GM18909 (cell line): ENCODE measurements at regions not wholly inside any gene's neighbourhood (a gene's known extent, or its start where the extent isn't known, plus 50 kb on each side); places are given as distances from the start of the nearest gene placed in this dataset.
"Not testable (repeated sequence)": the region's sequence is repeated elsewhere in the genome, so short reads cannot be mapped to it uniquely, and the experiment has no call there.

ENCODE experiments used
- ATAC-seq: cut with Tn5 transposase; IDR thresholded peaks from one replicate; pipeline ENCODE4 v1.9.1; 2021; ENCODE audit warnings: mild to moderate bottlenecking; ENCODE audit not compliant: unreplicated experiment, poor library complexity

DNA sequence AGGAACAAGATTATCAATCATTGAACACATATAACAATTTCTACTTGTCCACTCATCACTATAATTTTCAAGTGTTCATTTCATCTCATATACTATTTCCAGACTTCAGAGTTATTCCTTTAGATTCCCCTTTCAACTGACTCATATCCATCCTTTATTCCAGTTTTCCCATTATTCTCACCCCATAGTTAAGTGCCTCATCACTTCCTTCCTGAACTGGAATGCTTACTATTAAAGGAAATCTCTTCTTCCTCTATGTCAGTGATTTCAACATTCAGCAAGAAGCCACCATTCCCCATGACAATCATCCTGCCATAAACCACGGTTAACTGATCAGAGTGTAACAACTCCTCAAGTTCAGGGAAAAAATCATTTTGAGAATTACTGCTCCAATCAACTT lies 198.9 kb downstream of the FBXO8 start:
- no peak for ATAC-seq

DNA sequence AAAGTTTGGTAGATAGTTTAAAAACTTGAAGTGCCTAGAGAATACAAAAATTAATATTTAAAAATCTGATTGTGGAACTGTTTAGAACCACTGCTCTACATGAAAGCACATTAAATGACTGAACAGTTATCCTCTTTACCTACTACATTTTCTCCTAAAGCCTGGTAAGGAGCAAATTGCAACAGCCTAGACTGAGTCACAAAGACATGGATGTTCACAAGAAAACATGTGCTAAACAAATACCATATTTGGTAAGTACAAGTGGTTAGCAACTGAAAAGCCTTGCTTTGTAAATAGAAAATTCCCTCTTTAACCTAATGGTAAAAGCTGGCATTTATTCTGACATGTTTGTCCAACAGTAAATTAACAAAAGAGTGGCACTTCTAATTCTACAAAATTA lies 203.1 kb downstream of the FBXO8 start:
- no peak for ATAC-seq

DNA sequence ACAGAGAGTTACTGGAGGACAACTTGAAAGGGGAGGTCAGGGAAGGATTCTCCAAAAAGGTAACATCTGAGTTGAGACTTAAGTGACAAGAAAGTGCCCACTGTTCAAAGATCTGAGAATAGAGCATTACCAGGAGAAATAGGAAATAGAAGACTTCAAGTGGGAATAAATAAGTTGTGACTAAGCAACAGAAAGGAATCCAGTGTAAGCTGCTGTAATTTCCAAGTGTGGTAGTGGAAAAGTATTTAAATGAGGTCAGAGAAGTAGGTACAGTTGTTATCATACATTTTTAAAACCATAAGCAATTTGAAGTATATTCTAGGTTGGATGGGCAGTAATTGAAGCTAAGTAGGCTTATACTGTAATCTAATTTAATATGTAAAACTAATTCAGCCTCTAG lies 211.9 kb downstream of the FBXO8 start:
- ATAC-seq = no peak

DNA sequence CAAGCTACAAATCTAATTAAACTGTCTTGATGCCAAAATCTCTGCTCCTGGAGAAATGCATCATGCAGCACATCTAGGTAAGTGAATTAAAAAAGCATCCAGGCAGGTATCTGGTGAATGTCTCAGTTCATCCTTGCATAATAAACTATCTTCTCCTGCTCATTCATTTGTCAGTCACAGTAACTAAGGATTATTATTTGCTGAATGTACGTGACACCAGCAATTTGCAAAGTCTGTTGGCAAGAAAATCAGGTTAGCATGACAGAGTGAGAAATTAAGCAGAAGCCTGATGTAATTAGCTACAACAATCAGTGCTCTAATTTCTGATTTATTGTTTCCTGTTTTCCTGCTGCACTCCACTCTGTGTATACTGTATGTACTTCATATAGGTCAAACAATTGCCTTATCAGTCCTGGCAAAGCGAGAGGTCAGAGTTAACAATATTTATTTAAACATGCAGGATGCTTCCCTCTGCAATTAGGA lies 213.6 kb downstream of the FBXO8 start:
- no peak for ATAC-seq

DNA sequence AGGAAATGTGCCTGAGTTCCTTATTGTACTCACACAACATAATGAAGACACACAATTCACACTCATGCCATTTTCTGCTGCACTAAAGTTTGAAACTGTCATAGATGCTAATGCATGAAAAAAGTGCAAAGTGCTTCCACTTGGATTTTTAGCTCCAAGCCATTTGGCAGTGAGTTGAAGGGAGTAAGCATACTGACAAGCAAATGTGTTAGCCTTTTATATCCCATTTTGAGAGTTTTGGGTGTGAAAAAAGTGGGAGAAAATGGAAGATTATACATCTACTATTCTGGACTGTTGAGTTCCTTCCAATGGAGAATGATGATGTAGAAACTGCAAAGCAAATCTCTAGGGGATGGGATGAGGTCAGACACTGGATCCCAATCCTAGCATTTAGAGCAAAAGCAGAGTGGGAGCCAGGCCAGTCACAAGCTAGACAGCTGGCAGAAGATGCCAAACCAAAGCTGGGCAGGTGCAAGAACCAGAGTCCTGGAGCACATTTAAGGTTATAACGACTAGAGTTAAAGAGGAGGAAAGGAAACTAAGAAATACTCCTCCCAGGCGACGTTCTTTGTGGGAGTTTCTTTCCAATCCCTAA lies 216.8 kb downstream of the FBXO8 start:
- no peak for ATAC-seq

DNA sequence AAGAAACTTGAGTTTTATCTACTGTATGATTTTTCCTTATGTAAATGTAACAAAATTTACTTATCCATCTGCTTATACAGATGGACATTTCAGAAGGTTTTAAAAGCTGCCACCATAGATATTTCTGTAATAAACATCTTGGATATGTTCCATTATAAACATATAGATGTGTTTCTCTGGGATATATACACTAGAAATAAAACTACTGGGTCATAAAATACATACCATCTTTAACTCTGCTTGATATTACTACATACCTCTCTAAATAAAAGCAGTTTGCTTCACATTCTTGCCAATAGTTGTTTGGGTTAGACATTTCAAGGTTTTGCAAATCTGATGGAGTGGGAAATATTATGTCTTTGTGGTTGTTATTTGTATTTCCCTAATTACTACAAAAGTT lies 220.6 kb downstream of the FBXO8 start:
- ATAC-seq = no peak

DNA sequence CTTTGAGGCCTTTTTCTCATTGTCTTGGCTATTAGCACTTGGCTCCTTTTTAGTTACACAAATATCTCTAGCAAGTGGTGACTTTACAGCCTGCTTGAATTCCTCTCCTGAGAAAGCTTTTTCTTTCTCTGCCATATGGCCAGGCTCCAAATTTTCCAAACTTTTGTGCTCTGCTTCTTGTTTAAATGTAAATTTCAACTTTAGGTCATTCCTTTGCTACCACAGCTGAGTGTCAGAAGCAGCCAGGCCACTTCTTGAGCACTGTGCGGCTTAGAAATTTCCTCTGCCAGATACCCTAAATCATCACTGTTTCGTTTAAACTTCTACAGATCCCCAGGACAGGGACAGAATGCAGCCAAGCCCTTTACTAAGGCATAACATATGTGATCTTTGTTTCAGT lies 222.4 kb downstream of the FBXO8 start:
- ATAC-seq = no peak

DNA sequence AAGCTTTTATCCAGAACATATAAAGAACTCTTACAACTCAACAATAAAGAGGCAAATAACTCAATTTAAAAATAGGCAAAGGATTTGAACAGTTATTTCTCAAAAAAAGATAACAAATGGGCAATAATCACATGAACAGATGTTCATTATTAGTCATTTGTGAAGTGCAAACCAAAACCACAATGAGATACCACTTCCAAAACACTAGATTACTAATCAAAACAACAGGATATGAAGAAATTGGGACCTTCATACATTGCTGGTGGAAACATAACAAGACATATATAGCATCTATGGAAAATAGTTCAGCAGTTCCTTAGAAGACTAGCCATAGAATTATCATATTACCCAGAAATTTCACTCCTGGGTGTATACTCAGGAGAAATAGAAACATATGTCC lies 224.6 kb downstream of the FBXO8 start:
- no peak for ATAC-seq

DNA sequence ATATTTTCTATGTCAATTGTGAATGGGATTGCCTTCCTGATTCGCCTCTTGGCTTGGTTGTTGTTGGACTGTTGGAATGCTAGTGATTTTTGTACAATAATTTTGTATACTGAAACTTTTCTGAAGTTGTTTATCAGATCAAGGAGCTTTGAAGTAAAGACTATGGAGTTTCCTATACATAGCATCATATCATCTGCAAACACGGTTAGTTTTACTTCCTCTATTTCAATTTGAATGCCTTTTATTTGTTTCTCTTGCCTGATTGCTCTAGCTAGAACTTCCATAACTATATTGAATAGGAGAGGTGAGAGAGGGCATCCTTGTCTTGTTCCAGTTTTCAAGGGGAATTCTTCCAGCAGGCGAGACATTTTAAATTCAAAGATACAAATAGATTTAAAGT lies 226.5 kb downstream of the FBXO8 start:
- ATAC-seq = no peak

DNA sequence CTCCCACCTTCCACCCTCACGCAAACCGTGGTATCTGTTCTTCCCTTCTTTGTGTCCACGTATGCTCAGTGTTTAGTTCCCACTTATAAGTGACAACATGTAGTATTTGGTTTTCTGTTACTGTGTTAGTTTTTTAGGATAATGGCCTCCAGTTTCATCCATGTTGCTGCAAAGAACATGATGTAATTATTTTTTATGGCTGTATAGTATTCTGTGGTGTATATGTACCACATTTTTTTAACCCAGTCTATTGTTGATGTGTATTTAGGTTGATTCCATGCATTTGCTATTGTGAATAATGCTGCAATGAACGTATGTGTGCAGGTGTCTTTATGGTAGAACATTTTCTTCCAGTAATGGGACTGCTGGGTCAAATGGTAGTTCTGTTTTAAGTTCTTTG lies 228.1 kb downstream of the FBXO8 start:
- ATAC-seq = no peak

DNA sequence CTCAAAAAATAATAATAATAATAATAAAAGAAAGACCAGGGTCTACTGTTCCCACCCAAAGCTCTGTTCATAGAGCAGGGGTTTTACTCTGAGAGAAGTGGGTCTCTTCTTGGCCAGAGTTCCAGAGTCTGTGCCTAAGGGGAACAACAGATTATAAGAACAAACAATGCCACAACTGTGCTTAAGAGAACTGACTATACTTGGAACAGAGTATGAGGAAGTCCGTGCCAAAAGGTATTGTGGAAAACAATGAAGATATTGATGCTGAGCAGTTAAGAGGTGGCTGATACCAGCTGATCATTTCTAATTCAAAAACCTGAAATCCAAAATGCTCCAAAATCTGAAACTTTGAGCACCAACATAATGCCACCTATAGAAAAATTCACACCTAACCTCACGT lies 229.6 kb downstream of the FBXO8 start:
- ATAC-seq = no peak

DNA sequence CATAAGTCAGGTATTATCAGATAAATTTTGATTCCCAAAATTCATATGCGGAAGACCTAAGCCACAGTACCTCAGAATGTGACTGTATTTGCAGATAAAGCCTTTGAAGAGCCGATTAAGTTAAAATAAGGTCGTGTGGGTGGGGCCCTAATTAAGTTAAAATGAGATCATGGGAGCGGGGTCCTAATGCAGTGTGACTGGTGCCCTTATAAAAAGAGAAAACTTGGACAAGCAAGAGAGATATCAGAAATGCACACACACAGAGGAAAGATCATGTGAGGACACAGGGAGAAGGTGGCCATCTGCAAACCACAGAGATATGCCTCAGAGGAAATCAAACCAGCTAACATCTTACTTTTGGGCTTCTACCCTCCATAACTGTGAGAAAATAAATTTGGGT lies 236.1 kb downstream of the FBXO8 start:
- ATAC-seq = no peak

DNA sequence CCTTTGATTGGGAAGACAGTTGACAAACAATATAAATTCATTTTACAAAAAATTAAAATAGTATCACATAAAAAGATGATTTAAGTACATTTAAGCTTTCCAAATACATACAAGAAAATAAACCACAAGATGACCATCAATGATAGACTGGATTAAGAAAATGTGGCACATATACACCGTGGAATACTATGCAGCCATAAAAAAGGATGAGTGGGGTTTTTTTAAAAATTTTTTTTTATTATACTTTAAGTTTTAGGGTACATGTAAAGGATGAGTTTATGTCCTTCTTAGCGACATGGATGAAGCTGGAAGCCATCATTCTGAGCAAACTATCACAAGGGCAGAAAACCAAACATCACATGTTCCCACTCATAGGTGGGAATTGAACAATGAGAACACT lies 237.6 kb downstream of the FBXO8 start:
- not testable (repeated sequence) for ATAC-seq

DNA sequence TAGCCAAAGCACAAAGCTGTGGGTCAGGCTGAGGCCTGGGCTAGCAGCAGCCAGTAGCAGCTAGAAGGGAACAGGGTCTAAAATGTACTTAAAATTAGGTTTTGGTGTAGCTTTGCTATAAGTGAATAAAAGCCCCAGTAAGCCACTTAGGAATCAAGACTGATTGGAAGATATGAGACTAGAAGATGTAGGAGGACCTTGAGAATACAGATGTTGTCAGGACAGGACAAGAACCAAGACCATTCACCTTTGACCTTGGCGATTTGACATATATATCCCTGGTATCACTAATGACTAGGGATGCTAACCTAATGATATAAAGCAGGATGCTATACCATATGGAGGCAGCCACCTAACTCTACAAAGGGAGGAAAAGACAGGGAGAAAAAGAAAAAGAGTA lies 238.1 kb downstream of the FBXO8 start:
- no peak for ATAC-seq

DNA sequence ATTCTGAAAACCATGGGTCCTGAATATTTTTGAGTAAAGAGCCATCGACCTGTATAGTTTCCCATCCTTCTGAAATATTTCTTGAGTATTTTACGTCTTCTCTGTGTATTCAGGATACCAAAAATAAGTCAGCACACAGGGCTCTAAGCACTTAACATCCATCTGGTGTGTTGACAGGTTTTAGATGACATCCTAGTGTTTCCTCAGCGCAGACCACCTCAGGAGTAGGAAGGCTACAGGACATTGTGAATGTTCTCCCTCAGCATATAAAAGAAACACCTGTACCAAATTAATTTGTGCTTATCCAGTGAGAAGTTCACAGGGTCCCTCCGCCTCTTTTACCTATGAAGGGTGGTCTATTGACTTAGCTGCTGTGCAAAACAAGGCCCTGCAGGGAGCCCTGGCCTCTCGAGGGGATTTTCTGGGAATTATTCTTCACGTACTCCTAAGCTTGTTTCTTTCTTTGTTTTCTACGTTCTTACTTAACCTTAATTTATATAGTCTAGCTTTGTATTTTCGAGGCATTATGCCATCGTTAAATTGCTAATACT lies 241.8 kb downstream of the FBXO8 start:
- ATAC-seq = no peak

DNA sequence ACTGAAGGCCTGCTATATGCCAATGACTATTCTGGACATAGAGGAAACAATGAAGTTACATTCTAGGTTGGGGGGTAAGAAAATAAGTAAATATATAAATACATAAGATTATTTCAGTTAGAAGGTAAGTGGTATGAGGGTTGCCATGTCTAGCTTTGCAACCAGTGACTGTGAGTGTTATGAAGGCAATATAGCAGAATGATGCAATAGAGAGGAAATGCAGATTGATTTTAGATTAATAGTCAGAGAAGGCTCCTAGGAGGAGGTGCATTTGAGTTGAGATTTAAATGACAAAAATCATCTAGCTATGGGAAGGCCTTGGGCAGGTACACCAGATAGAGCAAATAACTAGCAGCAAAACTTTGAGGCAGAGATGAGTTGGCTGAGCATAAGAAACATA lies 243.2 kb downstream of the FBXO8 start:
- no peak for ATAC-seq

DNA sequence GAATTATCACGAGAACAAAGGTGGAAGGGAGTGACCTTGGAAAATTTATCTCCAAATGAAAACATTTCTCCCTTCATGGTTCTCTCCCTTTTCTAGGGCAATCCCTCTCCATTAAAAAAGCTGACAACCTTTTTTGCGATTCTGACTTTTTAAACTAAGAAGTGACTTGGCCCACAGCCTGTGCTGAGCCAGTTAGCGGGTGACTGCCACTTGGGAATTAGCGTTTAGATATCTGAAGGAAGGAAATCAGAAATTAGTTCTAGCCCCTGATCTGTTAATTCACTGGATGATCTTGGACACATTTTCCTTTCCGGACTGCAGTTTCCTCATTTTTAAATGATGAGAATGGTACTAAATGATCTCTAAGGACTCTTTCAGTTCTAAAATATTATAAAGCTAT lies 245.0 kb downstream of the FBXO8 start:
- ATAC-seq = no peak

DNA sequence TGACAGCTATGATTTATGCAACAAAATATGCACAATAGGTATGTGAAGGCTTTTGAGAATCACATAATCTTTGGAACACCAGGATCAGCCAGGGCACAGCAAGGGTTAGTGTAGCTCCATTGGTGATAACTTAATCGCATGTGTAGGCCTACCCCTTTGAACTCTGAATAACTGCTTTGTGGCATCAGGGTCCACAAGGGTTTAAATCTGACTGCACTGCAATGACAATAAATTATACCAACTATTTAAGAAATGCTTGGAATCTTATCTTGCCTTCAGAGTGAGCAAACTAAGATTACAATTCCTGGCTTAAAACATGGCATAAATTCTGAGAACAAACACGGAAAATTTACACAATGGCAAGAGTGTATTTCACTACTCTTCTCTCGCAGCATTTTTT lies 245.8 kb downstream of the FBXO8 start:
- ATAC-seq = no peak

DNA sequence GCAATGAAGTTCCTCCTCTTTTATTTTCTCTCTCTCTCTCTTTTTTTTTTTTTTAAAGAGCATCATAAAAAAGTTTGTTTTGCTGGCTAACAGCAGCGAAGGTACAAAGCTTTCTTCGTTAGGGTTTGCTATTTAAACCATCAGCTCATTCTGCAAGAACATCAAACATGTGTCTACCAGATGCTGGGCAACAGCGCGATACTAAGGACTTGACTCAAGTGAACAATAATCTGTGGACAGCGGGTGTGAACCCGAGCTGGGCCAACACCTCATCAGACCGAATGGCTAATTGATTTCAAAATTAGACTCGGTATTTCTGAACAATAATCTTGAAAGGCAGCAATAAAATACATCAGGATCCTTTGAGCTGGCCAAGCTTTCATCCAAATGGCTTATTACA lies 246.4 kb downstream of the FBXO8 start:
- no peak for ATAC-seq

DNA sequence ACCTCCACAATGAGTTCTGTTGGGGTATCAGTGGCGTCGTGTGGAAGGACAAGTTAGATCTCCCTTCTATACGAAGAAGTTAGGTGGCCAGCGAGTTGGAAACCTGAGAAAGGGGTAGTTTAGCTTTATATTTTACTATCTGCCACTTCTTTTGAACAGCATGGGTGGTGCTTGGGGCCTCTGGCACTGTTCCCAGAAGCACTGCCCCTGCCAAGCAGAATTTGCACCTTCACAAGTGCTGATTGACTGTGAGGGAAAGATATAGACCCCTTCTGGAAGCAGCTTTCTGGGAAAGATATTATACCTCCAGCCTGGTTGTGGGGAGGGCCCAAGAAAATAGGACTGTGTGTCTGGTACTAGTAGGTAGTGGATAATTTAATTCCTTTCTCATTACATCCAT lies 246.9 kb downstream of the FBXO8 start:
- ATAC-seq = no peak

DNA sequence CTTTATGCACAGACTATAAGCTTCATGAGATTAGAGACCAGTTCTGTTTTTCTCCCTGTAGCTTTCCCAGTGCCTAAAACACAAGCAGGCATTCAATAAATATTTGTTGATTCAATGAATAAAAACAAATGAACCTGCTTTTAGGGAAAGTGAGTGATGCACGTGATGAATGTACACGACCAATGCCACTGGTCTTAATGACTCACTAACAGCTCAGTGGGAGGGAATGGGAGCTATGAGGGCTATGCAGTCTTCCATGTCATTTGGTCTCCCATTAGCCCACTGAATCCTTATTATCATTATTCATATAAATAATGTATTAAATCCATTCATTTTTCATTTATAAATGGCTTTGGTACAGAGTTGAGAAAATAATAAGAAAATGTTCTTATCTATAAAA lies 247.4 kb downstream of the FBXO8 start:
- no peak for ATAC-seq

DNA sequence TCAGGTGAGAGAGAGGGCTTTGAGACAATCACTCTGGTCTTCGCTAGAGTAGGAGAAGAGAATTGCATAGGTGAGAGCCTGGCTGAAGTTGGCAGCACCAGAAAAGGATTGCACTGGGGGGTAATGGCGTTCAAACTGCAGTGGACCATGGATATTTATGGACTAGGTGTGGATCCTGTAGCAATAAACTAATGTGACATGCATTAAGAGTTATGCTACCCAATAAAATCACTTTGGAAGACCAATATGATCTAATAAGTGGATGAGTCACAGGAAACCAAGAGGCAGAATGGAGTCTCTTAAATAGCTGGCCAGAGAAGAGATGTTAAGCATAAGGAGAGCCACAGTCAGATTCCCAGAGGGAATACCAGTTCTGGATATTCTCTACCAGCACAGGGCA lies 259.8 kb downstream of the FBXO8 start:
- ATAC-seq = no peak

DNA sequence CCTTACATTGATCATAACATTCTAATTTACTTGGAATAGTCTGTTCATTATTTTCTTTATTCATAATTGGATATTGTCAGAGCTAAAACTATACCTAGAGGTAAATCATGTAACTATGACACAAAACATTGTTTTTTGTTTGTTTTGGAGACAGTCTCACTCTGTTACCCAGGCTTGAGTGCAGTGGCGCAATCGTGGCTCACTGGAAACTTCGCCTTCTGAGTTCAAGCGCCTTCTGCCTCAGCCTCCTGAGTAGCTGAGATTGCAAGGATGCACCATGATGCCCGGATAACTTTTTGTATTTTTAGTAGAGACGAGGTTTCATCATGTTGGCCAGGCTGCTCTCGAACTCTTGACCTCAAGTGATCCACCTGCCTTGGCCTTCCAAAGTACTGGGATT lies 265.2 kb downstream of the FBXO8 start:
- ATAC-seq = no peak
